ENCODE measurements at regions not wholly inside any gene's neighbourhood (a gene's known extent, or its start where the extent isn't known, plus 50 kb on each side); places are given as distances from the start of the nearest gene placed in this dataset.

DNA sequence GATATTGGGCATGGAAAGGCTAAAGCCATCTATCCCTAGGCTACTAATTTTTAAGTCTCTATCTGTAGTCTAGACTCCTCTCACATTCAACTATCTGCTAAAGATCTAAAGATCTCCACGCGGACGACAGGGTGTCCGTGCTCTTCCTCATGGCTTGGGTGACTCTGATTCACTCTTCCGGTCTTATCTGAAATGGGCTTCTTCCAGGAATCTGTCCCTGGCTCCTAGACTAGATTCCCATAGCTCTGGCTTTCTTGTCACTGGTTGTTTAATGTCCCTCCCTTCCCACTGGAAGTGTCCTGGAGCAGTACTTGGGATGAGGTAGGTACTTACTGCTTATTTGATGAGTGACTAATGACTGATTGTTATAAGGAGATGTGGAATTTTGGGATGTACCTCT lies 62.0 kb upstream of the PODXL start:
- DNase-seq (ENCODE audit: extremely low read depth in 1 of 11, low read depth in 9 of 11, low spot score in 4 of 11) = no peak

DNA sequence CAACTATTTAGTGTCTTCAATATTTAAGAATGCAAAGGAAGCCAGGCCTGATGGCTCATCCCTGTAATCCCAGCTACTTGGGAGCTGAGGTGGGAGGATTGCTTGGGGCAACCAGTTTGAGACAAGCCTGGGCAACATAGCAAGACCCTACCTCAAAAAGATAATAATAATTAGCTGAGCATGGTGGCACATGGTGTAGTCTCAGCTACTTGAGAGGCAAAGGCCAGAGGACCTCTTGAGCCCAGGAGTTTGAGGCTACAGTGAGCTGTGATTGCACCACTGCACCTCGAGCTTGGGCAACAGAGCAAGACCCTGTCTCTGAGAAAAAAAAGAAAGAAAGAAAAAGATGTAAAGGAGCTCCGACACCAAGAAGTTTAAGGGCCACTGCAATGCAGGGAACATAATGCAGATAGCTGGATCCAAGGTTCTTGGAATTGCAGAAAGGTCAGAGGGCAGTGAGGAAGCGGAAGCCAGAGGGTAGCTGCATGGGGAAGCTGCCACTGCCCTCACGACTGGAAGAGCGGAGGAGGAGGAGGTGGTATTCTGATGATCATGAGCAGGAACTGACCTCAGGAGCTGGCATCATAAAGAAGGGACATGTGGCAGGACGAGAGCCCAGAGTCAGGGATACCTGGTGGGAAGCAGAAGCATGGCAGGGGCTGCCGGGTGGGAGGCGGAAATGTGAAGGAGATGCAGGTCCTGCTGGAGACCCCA lies 60.2 kb upstream of the PODXL start:
- DNase-seq (ENCODE audit: extremely low read depth in 1 of 11, low read depth in 9 of 11, low spot score in 4 of 11) = no peak

DNA sequence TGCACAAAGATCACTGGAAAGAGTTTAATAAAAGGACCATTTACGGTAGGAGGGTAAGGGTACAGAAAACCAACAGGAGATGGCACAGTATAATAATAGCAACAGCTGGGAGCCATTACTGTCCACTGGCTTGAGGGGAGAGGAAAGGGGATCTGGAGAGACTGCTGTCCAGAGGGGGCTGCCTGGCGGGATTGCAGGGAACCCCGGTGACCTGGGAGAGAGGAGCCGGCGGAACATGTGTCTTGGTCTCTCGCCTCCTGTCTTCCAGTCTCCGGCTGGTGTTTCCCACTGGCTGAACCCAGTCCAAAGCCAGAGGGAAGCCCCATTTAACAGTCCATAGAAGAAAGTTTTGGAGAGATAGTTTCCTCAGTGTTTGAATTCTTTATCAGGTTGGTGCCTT lies 57.5 kb upstream of the PODXL start:
- DNase-seq (ENCODE audit: extremely low read depth in 1 of 11, low read depth in 9 of 11, low spot score in 4 of 11) = no peak

DNA sequence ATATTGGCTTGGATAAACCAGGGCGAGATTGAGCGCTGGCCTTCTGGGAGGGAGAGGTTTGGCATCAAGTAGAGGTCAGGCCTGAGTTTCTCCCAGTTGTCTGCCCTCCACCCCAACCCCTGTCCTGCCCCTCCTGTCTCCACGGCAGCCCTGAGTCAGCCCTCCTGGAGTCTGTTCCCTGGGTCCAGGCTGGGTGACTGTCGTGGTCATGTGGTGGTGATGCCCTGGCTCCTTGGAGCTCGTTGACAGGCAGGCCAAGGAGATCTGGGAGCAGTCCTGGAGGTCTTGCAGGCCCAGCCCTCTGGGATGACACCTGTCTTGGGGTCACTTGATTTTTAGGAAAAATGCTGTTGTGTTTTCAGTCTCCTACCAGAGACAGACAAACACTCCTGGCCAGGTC lies 53.6 kb upstream of the PODXL start:
- DNase-seq (ENCODE audit: extremely low read depth in 1 of 11, low read depth in 9 of 11, low spot score in 4 of 11) = no peak

DNA sequence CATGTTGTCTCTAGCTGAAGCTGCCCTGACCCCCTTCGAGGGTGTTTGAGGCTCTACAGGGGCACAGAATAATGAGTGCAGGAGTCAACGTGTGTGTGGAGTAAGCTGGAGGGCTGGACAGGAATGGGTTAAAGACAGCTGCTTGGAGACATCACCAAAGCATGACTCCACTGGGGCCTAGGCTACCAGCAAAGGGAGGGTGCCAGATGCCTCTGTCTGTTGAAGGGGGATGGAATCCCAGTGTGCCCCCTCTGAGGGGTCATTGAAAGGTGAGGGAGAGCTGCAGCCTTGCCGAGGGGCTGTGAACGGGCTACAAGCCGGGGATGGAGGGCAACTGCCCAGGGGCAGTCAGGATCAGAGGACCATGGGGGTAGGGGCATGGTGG lies 51.7 kb upstream of the PODXL start:
- DNase-seq (ENCODE audit: extremely low read depth in 1 of 11, low read depth in 9 of 11, low spot score in 4 of 11) = no peak

DNA sequence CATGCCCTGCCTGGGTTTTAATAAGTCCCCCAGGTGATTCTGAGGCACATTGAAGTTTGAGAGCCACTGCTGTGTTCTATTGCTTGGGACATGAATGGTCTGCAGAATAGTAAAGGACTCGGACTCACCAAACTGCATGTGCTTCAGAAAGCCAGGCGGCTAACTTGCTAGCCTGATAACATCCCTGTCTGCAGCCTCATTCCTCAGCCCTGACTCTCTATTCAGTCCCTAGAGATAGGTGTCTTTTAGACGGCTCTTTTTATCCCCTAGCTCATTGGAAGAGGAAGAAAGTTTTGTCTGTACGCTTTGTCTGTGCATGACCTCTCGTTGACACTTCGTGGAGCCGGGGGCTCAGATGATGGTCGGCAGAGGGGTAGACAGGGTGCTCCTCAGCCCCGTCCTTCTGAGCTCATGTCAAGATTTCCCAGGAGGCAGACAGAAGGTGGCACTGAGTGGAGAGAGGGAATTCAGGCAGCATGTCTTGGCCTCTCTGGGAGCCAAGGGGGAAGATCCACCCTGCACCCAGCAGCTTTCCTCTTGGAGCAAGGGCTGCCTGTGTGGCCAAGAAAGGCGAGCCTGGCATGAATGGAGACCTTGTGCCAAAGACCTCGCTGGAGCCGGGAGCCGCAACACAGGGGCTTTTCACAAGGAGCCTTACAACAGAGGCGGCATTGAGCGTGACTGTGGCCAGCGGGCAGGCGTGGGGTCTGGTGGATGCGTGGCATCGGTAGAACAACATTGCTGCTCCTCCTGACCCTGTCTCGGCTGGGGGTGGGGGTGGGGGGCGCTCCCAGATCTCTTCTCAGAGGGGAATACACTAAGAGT lies 51.1 kb upstream of the PODXL start:
- no peak for DNase-seq (ENCODE audit: extremely low read depth in 1 of 11, low read depth in 9 of 11, low spot score in 4 of 11)

DNA sequence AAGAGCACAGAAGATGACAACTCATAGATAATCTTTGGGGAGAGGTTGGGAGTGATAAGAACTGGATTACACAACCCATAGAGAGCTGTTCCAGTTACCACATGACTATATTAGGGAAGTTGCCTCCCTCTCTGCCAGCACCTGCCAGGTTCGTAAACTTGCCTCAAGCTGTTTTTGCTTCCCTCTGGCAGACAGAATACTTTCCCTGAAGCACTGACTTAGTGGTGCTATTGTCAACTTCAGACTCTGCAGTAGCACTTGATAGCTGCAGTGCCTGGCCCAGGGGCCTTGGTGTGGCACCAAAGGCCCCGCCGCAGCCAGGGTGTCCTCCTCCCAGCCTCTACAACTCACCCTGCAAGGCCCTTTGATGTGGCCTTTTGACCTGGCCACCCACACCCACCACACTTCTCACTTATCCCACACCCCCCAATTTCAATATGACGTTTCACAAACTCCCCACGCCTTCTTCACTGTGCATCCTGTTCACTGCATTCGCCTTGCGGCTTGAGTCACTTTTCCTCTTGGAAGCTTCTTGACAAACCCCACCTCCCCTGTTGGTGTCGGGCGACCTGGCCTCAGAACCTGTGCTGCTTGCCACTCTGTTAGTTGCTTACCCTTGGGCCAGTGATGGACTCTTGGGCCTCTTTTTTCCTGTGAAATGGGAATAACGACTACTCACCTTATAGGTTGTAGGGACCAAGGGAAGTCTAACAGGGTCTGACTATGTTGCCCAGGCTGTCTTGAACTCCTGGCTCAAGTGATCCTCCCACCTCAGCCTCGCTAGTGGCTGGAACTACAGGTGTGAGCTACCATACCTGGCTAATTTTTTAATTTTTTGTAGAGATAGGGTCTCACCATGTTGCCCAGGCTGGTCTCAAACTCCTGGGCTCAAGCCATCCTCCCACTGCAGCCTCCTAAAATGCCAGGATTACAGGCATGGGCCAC lies 50.2 kb upstream of the PODXL start:
- DNase-seq (ENCODE audit: extremely low read depth in 1 of 11, low read depth in 9 of 11, low spot score in 4 of 11) = no peak

Measured in renal cortex interstitium (tissue), 11 donors.